Cardiac muscle cell (in vitro differentiated cells and primary cell): ENCODE measurements at regions not wholly inside any gene's neighbourhood (a gene's known extent, or its start where the extent isn't known, plus 50 kb on each side); places are given as distances from the start of the nearest gene placed in this dataset.

Experiments used
- DNase-seq, 2 donors: peaks; one replicate each; pipeline versions ENCODE4 v3.0.0 to v3.0.0-alpha.2; 2010 to 2017; ENCODE audit warnings: low read depth in 1 of 2, low spot score in 1 of 2
- H3K27ac ChIP-seq: fragments of 200-600 bp; sonication (generic); 2 replicates; pipeline ENCODE4 v1.5.1; 2016
- H3K27me3 ChIP-seq: fragments of 200-600 bp; sonication (generic); 2 replicates; pipeline ENCODE4 v1.6.0; 2016; ENCODE audit warnings: control low read depth
- H3K36me3 ChIP-seq: fragments of 200-600 bp; sonication (generic); 2 replicates; pipeline ENCODE4 v1.5.1; 2016; ENCODE audit warnings: control low read depth
- H3K4me1 ChIP-seq: fragments of 200-600 bp; sonication (generic); 2 replicates; pipeline ENCODE4 v1.8.1; 2017; ENCODE audit warnings: low read depth, mild to moderate bottlenecking, mixed run types
- H3K4me3 ChIP-seq: fragments of 200-600 bp; sonication (generic); 2 replicates; pipeline ENCODE4 v1.5.1; 2016; ENCODE audit warnings: mild to moderate bottlenecking
- H3K9me3 ChIP-seq: fragments of 200-600 bp; sonication (generic); 2 replicates; pipeline ENCODE4 v1.5.1; 2017; ENCODE audit warnings: low read depth, mild to moderate bottlenecking, control low read depth
- TF ChIP-seq, protein P1 (sequence below): IDR thresholded peaks from 2 replicates; pipeline ENCODE4 v1.5.1; 2012; ENCODE audit warnings: low read depth, mild to moderate bottlenecking, low read length

DNA sequence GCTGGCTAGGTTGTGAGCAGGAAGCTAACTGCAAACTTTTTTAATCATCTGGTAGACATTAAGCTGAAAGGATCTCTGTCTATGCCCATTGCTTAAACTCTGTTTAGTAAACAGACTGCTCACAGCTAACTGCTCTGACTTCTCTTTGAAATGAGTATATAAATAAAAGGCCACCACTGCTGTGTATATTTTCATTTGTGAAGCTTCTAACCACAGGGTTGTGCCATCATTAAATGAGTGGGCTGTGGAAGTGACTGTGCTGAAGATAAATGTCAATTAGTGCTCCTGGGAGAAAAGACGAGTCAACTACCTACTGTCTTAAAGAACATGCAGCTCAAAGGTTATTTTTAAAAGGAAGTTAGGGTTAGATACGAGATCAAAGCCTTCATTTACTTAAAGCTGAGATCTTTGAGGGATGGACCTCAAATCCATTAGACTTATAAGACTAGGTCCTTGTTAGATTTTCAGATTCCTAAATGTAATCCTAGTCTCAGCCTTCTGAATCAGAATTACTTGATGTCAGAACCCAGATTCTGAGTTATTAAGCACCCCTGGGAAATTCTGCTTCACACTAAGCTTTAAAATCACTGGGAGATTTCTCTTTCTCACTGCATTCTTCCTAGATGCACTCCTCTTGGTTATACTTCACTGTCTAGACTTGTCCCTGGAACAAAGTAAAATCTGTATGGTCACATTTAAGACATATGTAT is 213.1 kb upstream of the FLRT2 start:
- H3K4me3 ChIP-seq, result no peak overlapping the region
- no peak overlapping the region for H3K27ac ChIP-seq
- TF ChIP-seq, protein P1, sequence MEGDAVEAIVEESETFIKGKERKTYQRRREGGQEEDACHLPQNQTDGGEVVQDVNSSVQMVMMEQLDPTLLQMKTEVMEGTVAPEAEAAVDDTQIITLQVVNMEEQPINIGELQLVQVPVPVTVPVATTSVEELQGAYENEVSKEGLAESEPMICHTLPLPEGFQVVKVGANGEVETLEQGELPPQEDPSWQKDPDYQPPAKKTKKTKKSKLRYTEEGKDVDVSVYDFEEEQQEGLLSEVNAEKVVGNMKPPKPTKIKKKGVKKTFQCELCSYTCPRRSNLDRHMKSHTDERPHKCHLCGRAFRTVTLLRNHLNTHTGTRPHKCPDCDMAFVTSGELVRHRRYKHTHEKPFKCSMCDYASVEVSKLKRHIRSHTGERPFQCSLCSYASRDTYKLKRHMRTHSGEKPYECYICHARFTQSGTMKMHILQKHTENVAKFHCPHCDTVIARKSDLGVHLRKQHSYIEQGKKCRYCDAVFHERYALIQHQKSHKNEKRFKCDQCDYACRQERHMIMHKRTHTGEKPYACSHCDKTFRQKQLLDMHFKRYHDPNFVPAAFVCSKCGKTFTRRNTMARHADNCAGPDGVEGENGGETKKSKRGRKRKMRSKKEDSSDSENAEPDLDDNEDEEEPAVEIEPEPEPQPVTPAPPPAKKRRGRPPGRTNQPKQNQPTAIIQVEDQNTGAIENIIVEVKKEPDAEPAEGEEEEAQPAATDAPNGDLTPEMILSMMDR, result no peak
- H3K27me3 ChIP-seq, result no peaks in the 10 kb centered on the region
- H3K9me3 ChIP-seq, result no peaks in the 10 kb centered on the region
- H3K4me1 ChIP-seq, result no peaks in the 10 kb centered on the region
- DNase-seq, result no peak
- no peaks in the 10 kb centered on the region for H3K36me3 ChIP-seq

- Histone ChIP-seq H3K9me3 (no peaks in the 10 kb centered on the region), H3K4me3 (no peak overlapping the region), H3K27ac (no peak overlapping the region), H3K4me1 (no peaks in the 10 kb centered on the region), H3K36me3 (no peaks in the 10 kb centered on the region), H3K27me3 (no peaks in the 10 kb centered on the region)
- DNase-seq, result no peak
- TF ChIP-seq, protein P1, result no peak
Observed at GRCh38 chr14:85317491-85318021, 212.4 kb upstream of the FLRT2 start.

- Histone ChIP-seq H3K36me3 (no peaks in the 10 kb centered on the region), H3K9me3 (no peaks in the 10 kb centered on the region), H3K4me1 (no peaks in the 10 kb centered on the region), H3K4me3 (no peak overlapping the region), H3K27me3 (no peaks in the 10 kb centered on the region), H3K27ac (no peak overlapping the region)
- no peak for DNase-seq
- TF ChIP-seq, protein P1, result no peak
Observed at GRCh38 chr14:85319101-85319500, 210.8 kb upstream of the FLRT2 start.

- H3K4me3 ChIP-seq, result no peak overlapping the region
- H3K36me3 ChIP-seq, result no peaks in the 10 kb centered on the region
- H3K27me3 ChIP-seq, result no peaks in the 10 kb centered on the region
- DNase-seq, result peak in 1 of 2 donors; percentile 32
- H3K9me3 ChIP-seq, result no peaks in the 10 kb centered on the region
- TF ChIP-seq, protein P1, result no peak
- no peak overlapping the region for H3K27ac ChIP-seq
- H3K4me1 ChIP-seq, result no peaks in the 10 kb centered on the region
Observed at GRCh38 chr14:85319998-85320630, 209.8 kb upstream of the FLRT2 start.

DNA sequence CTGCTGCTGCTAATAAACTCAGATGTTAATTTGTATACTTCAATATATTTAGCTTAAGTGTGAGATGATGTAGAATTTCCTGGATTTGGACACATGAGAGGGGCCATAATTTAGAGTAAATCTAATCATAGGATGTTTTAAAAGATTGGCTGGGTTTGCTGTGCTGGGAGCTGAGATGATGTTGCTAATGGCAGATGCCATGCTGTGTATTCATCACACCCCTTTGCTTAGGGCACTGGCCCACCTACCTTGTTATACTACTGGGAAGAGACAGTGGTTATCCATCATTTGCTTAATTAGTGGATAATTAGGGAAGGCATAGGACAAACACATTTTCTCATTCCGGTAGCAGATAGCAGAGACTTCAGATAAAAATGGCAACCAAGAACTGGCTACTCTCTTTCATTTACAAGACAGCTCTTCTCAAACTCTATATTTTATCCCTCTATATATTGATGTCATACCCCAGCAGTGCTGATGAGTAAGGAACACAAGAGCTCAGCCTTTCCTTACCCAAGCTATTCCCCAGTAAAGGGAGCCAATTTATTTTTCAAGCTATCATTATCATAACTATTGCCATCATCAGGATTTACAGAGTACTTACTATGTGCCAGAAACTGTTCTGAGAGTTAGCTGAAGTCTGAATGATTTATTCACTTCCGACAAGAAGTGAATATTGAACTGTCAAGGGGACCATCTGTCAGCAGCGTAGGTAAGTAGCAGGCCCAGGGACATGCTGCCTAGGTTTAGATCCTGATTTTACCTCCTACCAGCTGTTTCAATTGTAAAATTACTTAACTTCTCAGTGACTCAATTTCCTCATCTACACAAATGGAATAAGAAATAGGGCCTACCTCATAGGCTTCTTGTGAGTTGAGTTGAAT is 204.6 kb upstream of the FLRT2 start:
- H3K36me3 ChIP-seq, result no peaks in the 10 kb centered on the region
- no peaks in the 10 kb centered on the region for H3K4me1 ChIP-seq
- DNase-seq, result no peak
- no peaks in the 10 kb centered on the region for H3K9me3 ChIP-seq
- TF ChIP-seq, protein P1, result no peak
- H3K27ac ChIP-seq, result no peak overlapping the region
- H3K4me3 ChIP-seq, result no peak overlapping the region
- H3K27me3 ChIP-seq, result no peaks in the 10 kb centered on the region
